A549 (cell line): ENCODE measurements at regions not wholly inside any gene's neighbourhood (a gene's known extent, or its start where the extent isn't known, plus 50 kb on each side); places are given as distances from the start of the nearest gene placed in this dataset.

Experiments used
- HMGXB4 ChIP-seq: fragments of 250-450 bp; sonication (Bioruptor Pico); IDR thresholded peaks from 2 replicates; pipeline ENCODE4 v1.5.0; 2021; ENCODE audit warnings: mild to moderate bottlenecking, moderate library complexity, borderline replicate concordance
- HOXB5 ChIP-seq: fragments of 250-450 bp; sonication (Bioruptor Pico); IDR thresholded peaks from 2 replicates; pipeline ENCODE4 v1.5.0; 2020; ENCODE audit warnings: mild to moderate bottlenecking, moderate library complexity

- no peak for TF ChIP-seq HMGXB4 (CRISPR knock-in tag)
- TF ChIP-seq HOXB5 = no peak
Measured at GRCh38 chr13:107351305-107351704, 783.4 kb upstream of the ARGLU1 start.
